Stomach (tissue), 8 donors: ENCODE measurements at regions not wholly inside any gene's neighbourhood (a gene's known extent, or its start where the extent isn't known, plus 50 kb on each side); places are given as distances from the start of the nearest gene placed in this dataset.

Experiments
- DNase-seq, 2 donors: peaks; one replicate each; pipeline versions ENCODE4 v3.0.0 to v3.0.0-alpha.2; 2013 to 2019
- H3K27ac ChIP-seq, 5 donors: fragments of 200-600 bp in 4 of 5; sonication (generic) in 4 of 5; one replicate each; pipeline ENCODE4 v1.5.1; 2013 to 2019; ENCODE audit warnings: mild to moderate bottlenecking in 1 of 5, moderate library complexity in 1 of 5
- H3K27me3 ChIP-seq, 3 donors: fragments of 200-600 bp; sonication (generic); one replicate each; pipeline ENCODE4 v1.5.1; 2017 to 2019; ENCODE audit warnings: mixed run types in 1 of 3
- H3K36me3 ChIP-seq, 4 donors: fragments of 200-600 bp; sonication (generic); 1 replicate in 3 of 4; 2 replicates in 1 of 4; pipeline ENCODE4 v1.5.1; 2016 to 2019
- H3K4me1 ChIP-seq, 4 donors: fragments of 200-600 bp; sonication (generic); one replicate each; pipeline ENCODE4 v1.5.1; 2016 to 2019
- H3K4me3 ChIP-seq, 4 donors: fragments of 200-600 bp; sonication (generic) in 3 of 4; one replicate each; pipeline ENCODE4 v1.5.1; 2016 to 2019; ENCODE audit warnings: mild to moderate bottlenecking in 1 of 4
- H3K9me3 ChIP-seq, 4 donors: fragments of 200-600 bp; sonication (generic); one replicate each; pipeline ENCODE4 v1.5.1; 2016 to 2019
- EP300 ChIP-seq: sonication (generic); formaldehyde crosslinking; IDR thresholded peaks from one replicate; pipeline ENCODE4 v1.6.1; 2017; ENCODE audit warnings: antibody characterized with exemption
- POLR2A ChIP-seq, 4 donors: fragments of 450-650 bp; IDR thresholded peaks; one replicate each; pipeline ENCODE4 v1.6.1; 2016; ENCODE audit warnings: antibody characterized with exemption in 4 of 4, control low read depth in 2 of 4, mild to moderate bottlenecking in 1 of 4, moderate library complexity in 1 of 4
- POLR2AphosphoS5 ChIP-seq, 3 donors: sonication (generic); formaldehyde crosslinking; IDR thresholded peaks; one replicate each; pipeline ENCODE4 v1.6.1; 2016; ENCODE audit warnings: antibody characterized with exemption in 3 of 3
- WGBS, 5 donors: extraction: QIAGEN DNeasy Blood & Tissue Kit in 3 of 5; methylation state at CpG; one replicate each; pipeline versions ENCODE4 v1.1.5 to v1.1.7; 2013 to 2018; 5-methylcytosine and 5-hydroxymethylcytosine counted together
- intact Hi-C: fragments of 100-400 bp; cut with DNase I; formaldehyde crosslinking; loops from one replicate; pipeline ENCODE4 v1.15.1; 2023; ENCODE audit warnings: low total_unique reads
- TF ChIP-seq, protein P1 (sequence below), 7 experiments: fragments of 450-650 bp in 4 of 7; fragments of 200-600 bp in 3 of 7; sonication (generic) in 3 of 7; IDR thresholded peaks; one replicate each; pipeline ENCODE4 v1.5.1; 2016 to 2019; ENCODE audit warnings: antibody characterized with exemption in 7 of 7, control low read depth in 2 of 7, mild to moderate bottlenecking in 1 of 7
- donor health status: healthy with polysubstance abuse.
- donor health status: Bipolar disorder and iron deficiency.
- donor health status: healthy.

DNA sequence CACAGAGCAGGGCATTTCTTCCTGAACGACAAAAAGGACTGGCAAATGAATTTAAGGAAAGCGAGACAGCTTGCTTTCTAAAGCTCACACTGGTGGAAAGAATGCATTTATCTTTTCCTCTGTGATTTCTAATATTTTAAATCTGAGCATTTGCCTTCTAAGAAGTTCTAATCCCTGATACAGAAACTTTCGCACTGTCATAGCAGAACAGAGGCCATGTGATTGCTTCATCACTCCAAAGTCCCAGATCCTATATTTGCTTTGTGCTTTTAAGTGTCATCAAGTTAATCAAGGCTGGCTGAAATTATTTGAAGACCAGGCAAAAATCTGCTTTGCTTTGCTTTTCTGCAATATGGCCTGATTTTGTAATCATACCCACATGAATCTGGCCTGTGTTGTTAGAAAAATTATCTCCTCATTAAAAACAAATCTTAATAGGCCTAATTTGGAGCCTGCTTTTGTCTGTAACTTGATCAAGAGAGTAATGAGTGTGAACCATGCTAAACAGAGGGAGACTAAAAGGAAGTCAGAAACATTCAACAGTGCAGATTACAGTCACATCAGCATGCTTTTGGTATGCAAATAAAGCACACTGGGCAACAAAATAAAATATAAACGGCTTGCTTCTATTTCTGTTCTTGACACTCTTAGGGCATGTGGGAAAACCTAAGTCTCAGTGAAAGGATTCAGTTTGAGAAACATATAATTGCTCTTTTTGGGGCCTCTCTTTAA, 178.2 kb upstream of the ADAMTS9 start:
- Histone ChIP-seq H3K4me3 (no peak overlapping the region), H3K27ac (no peak overlapping the region), H3K4me1 (peaks cover 0 to 9% (median 0%) of the 10 kb centered on the region in 4 donors), H3K27me3 (no peaks in the 10 kb centered on the region), H3K9me3 (peaks cover 0 to 10% (median 0%) of the 10 kb centered on the region in 4 donors), H3K36me3 (peaks cover 0 to 3% (median 0%) of the 10 kb centered on the region in 4 donors)
- TF ChIP-seq, protein P1, sequence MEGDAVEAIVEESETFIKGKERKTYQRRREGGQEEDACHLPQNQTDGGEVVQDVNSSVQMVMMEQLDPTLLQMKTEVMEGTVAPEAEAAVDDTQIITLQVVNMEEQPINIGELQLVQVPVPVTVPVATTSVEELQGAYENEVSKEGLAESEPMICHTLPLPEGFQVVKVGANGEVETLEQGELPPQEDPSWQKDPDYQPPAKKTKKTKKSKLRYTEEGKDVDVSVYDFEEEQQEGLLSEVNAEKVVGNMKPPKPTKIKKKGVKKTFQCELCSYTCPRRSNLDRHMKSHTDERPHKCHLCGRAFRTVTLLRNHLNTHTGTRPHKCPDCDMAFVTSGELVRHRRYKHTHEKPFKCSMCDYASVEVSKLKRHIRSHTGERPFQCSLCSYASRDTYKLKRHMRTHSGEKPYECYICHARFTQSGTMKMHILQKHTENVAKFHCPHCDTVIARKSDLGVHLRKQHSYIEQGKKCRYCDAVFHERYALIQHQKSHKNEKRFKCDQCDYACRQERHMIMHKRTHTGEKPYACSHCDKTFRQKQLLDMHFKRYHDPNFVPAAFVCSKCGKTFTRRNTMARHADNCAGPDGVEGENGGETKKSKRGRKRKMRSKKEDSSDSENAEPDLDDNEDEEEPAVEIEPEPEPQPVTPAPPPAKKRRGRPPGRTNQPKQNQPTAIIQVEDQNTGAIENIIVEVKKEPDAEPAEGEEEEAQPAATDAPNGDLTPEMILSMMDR (IDR thresholded peaks at IDR 0.05), result no peak
- no peak for TF ChIP-seq EP300
- TF ChIP-seq POLR2AphosphoS5 (IDR thresholded peaks at IDR 0.05), result no peak
- no peak for TF ChIP-seq POLR2A (IDR thresholded peaks at IDR 0.05)
- WGBS, 5 donors, result 62 to 77% (median 72%) methylated on average over 4 of the region's 4 CpGs
- DNase-seq, result no peak
- intact Hi-C loops, result no loop called here

DNA sequence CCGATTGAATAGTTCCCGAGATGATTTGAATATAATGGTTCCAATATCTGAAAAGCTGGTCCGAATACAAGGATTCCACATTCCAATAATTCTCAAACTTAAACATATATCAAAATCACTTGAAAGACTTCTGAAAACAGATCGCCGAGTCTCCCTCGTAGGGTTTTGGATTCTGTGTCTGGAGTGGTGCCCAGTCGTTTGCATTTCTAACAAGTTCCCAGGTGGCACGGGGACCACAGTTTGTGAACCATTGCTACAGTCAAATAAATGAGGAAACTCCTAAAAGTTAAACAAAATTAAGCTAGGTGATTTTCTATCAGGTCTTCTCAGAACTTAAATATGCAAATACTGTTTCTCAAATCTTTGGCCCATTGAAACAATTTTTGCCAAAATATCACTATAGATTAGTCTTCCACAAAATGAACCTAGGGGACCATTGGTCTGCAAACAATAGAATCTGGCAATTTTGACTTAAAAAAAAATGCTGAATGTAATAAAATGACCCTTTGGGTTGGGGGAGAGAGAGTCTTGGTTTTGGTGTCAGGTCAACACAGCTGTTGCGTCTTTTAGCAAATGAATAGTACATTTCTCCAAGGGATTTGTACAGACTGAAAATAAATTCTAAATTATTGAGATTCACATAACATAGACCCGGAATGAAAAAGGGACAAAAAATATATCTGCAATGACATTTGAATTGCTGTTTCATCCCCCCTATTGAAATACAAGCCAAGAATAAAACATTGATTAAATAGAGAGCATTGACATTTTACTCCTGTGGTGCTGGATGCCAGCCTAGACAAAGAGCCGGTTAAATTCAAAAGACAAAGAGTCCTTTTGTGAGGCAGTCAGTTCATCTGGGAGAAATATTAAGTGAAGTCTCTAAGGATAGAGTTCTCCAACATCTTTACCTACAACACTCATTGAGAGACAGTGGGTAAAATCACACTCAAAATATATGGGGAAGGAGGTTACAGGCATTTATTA, 175.7 kb upstream of the ADAMTS9 start:
- TF ChIP-seq, protein P1 (IDR thresholded peaks at IDR 0.05), result no peak
- TF ChIP-seq POLR2AphosphoS5 (IDR thresholded peaks at IDR 0.05) (no peak), POLR2A (IDR thresholded peaks at IDR 0.05) (no peak), EP300 (no peak)
- no peak overlapping the region for H3K27ac ChIP-seq
- DNase-seq, result no peak
- H3K9me3 ChIP-seq, result no peaks in the 10 kb centered on the region
- intact Hi-C loops, result no loop called here
- H3K4me3 ChIP-seq, result no peak overlapping the region
- 62 to 78% (median 74%) methylated on average over 11 of the region's 11 CpGs for WGBS, 5 donors
- no peaks in the 10 kb centered on the region for H3K27me3 ChIP-seq
- H3K4me1 ChIP-seq, result peaks cover 0 to 9% (median 0%) of the 10 kb centered on the region in 4 donors
- peaks cover 0 to 3% (median 0%) of the 10 kb centered on the region in 4 donors for H3K36me3 ChIP-seq

DNA sequence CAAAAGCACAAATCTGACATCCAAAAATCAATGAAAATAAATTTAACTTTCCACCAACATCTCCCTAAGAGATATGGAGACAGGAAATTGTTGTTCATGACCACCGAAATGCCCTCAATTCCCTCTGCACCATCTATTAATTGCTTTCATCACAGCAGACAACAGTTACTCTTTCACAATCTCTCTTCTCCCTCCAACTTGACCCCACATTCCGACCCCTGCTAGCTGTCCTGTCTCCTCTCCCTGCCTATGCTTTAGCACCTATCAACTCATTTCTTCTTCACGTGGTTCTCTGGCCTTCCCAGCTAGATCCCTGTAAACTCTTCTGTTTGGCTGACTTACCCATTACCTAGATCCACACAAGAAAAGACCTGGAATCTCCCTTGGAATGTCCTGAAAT, 173.9 kb upstream of the ADAMTS9 start:
- 78 to 85% (median 81%) methylated on average over 3 of the region's 3 CpGs for WGBS, 5 donors
- Histone ChIP-seq H3K9me3 (no peaks in the 10 kb centered on the region), H3K36me3 (no peaks in the 10 kb centered on the region), H3K4me1 (peaks cover 0 to 7% (median 0%) of the 10 kb centered on the region in 4 donors), H3K27ac (no peak overlapping the region), H3K27me3 (no peaks in the 10 kb centered on the region), H3K4me3 (no peak overlapping the region)
- no peak for DNase-seq
- intact Hi-C loops, result no loop called here
- TF ChIP-seq POLR2AphosphoS5 (IDR thresholded peaks at IDR 0.05) (no peak), POLR2A (IDR thresholded peaks at IDR 0.05) (no peak), EP300 (no peak)
- TF ChIP-seq, protein P1 (IDR thresholded peaks at IDR 0.05), result no peak

DNA sequence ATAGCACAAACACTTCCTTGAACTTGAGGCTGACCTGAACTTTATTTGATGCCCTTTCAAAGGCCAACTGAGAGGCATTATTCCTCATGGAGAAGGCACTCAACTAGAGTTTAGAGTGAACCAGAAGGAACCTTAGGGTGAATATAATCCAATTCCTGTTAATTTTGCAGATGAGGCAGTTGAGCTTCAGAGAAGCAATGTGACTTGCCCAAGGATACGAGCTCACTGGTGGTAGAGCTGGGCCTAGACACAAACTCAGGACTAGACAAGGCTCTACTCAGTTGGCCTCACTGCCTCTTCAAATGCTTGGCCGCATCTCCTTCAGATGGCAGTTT, 172.7 kb upstream of the ADAMTS9 start:
- Histone ChIP-seq H3K27ac (no peak overlapping the region), H3K36me3 (no peaks in the 10 kb centered on the region), H3K4me1 (no peaks in the 10 kb centered on the region), H3K9me3 (no peaks in the 10 kb centered on the region), H3K4me3 (no peak overlapping the region), H3K27me3 (no peaks in the 10 kb centered on the region)
- intact Hi-C loops, result no loop called here
- no peak for DNase-seq
- TF ChIP-seq, protein P1 (IDR thresholded peaks at IDR 0.05), result no peak
- no peak for TF ChIP-seq EP300
- no peak for TF ChIP-seq POLR2AphosphoS5 (IDR thresholded peaks at IDR 0.05)
- TF ChIP-seq POLR2A (IDR thresholded peaks at IDR 0.05), result no peak
- 83 to 95% (median 86%) methylated on average over 2 of the region's 2 CpGs for WGBS, 5 donors
